Lung (tissue), 11 donors: ENCODE measurements at regions not wholly inside any gene's neighbourhood (a gene's known extent, or its start where the extent isn't known, plus 50 kb on each side); places are given as distances from the start of the nearest gene placed in this dataset.

Experiments
- ATAC-seq: fragments of 200-7000 bp; cut with Tn5 transposase; one replicate; pipeline ENCODE4 v1.9.1; 2020; ENCODE audit warnings: moderate number of reproducible peaks; ENCODE audit not compliant: insufficient read depth, low FRiP score
- DNase-seq, 3 donors: peaks; one replicate each; pipeline ENCODE4 v3.0.0-alpha.2; 2013 to 2017
- H3K27ac ChIP-seq, 2 donors: one replicate each; pipeline ENCODE4 v1.5.1; 2013; ENCODE audit warnings: mild to moderate bottlenecking in 2 of 2, moderate library complexity in 2 of 2, control low read depth in 1 of 2, inconsistent platforms in 1 of 2, low read depth in 1 of 2, low read length in 1 of 2
- H3K27me3 ChIP-seq, 3 donors: one replicate each; pipeline ENCODE4 v1.5.1; 2013; ENCODE audit warnings: low read length in 2 of 3; ENCODE audit not compliant: control insufficient read depth in 3 of 3, insufficient read depth in 3 of 3
- H3K36me3 ChIP-seq, 4 donors: one replicate each; pipeline ENCODE4 v1.5.1; 2013; ENCODE audit warnings: low read length in 4 of 4, mild to moderate bottlenecking in 1 of 4, moderate library complexity in 1 of 4; ENCODE audit not compliant: control insufficient read depth in 4 of 4, insufficient read depth in 4 of 4
- H3K4me1 ChIP-seq, 5 donors: one replicate each; pipeline ENCODE4 v1.5.1; 2013; ENCODE audit warnings: low read length in 5 of 5, mild to moderate bottlenecking in 2 of 5, moderate library complexity in 1 of 5; ENCODE audit not compliant: control insufficient read depth in 5 of 5, insufficient read depth in 5 of 5
- H3K4me3 ChIP-seq: one replicate; pipeline ENCODE4 v1.5.1; 2013; ENCODE audit warnings: mild to moderate bottlenecking, control low read depth, moderate library complexity
- H3K9ac ChIP-seq, 2 donors: one replicate each; pipeline ENCODE4 v1.5.1; 2013; ENCODE audit warnings: low read length in 2 of 2, control low read depth in 1 of 2; ENCODE audit not compliant: insufficient read depth in 1 of 2
- H3K9me3 ChIP-seq, 4 donors: one replicate each; pipeline ENCODE4 v1.5.1; 2013; ENCODE audit warnings: low read length in 3 of 4, mild to moderate bottlenecking in 1 of 4, moderate library complexity in 1 of 4; ENCODE audit not compliant: control insufficient read depth in 4 of 4, insufficient read depth in 3 of 4
- WGBS, 2 donors: extraction: QIAGEN DNeasy Blood & Tissue Kit; methylation state at CpG; one replicate each; pipeline ENCODE4 v1.1.7; 2013; 5-methylcytosine and 5-hydroxymethylcytosine counted together
- TF ChIP-seq, protein P1 (sequence below): IDR thresholded peaks from 2 replicates; pipeline ENCODE4 v1.5.1; 2012; ENCODE audit warnings: mild to moderate bottlenecking; ENCODE audit errors: control extremely low read depth, extremely low read depth
- donor health status: control.
- donor health status: control.
- donor health status: Bipolar disorder and iron deficiency.
- donor health status: healthy.
- donor health status: DM: yes; HTN: yes; CAD: no.

DNA sequence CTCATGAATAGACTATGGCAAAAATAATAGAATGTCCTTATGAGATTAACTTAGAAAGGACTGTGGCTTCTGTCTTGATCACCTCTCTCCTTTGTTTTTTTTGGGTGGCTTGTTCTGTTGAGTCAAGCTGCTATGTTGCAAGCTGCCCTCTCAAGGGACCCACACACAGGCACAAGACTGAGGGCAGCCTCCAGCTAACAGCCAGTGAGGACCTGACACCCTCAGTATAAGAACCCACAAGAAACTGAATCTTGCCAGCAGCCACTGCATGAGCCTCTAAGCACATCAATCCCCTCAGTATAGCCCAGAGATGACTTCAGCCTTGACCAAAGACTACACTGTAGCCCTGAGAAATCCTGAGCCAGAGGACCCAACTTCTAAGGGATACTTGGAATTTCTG, 361.1 kb downstream of the MCTP2 start:
- no peak overlapping the region for H3K4me3 ChIP-seq
- H3K36me3 ChIP-seq = no peaks in the 10 kb centered on the region
- peaks cover 0 to 2% (median 0%) of the 10 kb centered on the region in 5 donors for H3K4me1 ChIP-seq
- no peak overlapping the region for H3K27ac ChIP-seq
- no peaks in the 10 kb centered on the region for H3K27me3 ChIP-seq
- ATAC-seq (no peak), DNase-seq (no peak)
- H3K9me3 ChIP-seq = peaks cover 0 to 2% (median 0%) of the 10 kb centered on the region in 4 donors
- H3K9ac ChIP-seq = no peak overlapping the region
- TF ChIP-seq, protein P1, sequence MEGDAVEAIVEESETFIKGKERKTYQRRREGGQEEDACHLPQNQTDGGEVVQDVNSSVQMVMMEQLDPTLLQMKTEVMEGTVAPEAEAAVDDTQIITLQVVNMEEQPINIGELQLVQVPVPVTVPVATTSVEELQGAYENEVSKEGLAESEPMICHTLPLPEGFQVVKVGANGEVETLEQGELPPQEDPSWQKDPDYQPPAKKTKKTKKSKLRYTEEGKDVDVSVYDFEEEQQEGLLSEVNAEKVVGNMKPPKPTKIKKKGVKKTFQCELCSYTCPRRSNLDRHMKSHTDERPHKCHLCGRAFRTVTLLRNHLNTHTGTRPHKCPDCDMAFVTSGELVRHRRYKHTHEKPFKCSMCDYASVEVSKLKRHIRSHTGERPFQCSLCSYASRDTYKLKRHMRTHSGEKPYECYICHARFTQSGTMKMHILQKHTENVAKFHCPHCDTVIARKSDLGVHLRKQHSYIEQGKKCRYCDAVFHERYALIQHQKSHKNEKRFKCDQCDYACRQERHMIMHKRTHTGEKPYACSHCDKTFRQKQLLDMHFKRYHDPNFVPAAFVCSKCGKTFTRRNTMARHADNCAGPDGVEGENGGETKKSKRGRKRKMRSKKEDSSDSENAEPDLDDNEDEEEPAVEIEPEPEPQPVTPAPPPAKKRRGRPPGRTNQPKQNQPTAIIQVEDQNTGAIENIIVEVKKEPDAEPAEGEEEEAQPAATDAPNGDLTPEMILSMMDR = no peak

- Histone ChIP-seq H3K4me1 (peaks cover 0 to 2% (median 0%) of the 10 kb centered on the region in 5 donors), H3K27me3 (no peaks in the 10 kb centered on the region), H3K27ac (no peak overlapping the region), H3K36me3 (no peaks in the 10 kb centered on the region), H3K4me3 (no peak overlapping the region), H3K9ac (no peak overlapping the region), H3K9me3 (peaks cover 0 to 2% (median 0%) of the 10 kb centered on the region in 4 donors)
- no peak for DNase-seq
- WGBS, 2 donors = 92 to 96% methylated on average over 1 of the region's 1 CpG
- no peak for ATAC-seq
- TF ChIP-seq, protein P1 = no peak
These were observed 365.3 kb downstream of the MCTP2 start for GRCh38 chr15:94596707-94597106.

GRCh38 chr15:94600505-94600904, 369.1 kb downstream of the MCTP2 start:
- no peak for ATAC-seq
- no peaks in the 10 kb centered on the region for H3K27me3 ChIP-seq
- no peaks in the 10 kb centered on the region for H3K36me3 ChIP-seq
- no peak for DNase-seq
- no peak overlapping the region for H3K4me3 ChIP-seq
- H3K27ac ChIP-seq = no peak overlapping the region
- 87% methylated on average over 8 of the region's 8 CpGs for WGBS, 2 donors
- peaks cover 0 to 2% (median 0%) of the 10 kb centered on the region in 4 donors for H3K9me3 ChIP-seq
- peaks cover 0 to 12% (median 0%) of the 10 kb centered on the region in 5 donors for H3K4me1 ChIP-seq
- TF ChIP-seq, protein P1 = no peak
- H3K9ac ChIP-seq = no peak overlapping the region

GRCh38 chr15:94602754-94603470, 371.6 kb downstream of the MCTP2 start:
- Histone ChIP-seq H3K4me1 (peaks cover 0 to 21% (median 5%) of the 10 kb centered on the region in 5 donors), H3K27me3 (no peaks in the 10 kb centered on the region), H3K9ac (no peak overlapping the region), H3K9me3 (peaks cover 0 to 6% (median 0%) of the 10 kb centered on the region in 4 donors), H3K36me3 (no peaks in the 10 kb centered on the region), H3K4me3 (no peak overlapping the region), H3K27ac (no peak overlapping the region)
- ATAC-seq = no peak
- TF ChIP-seq, protein P1 = no peak
- DNase-seq = peak; percentile 32 to 86 (median 80)
- WGBS, 2 donors = 65 to 78% methylated on average over 8 of the region's 8 CpGs
